ENCODE measurements at regions not wholly inside any gene's neighbourhood (a gene's known extent, or its start where the extent isn't known, plus 50 kb on each side); places are given as distances from the start of the nearest gene placed in this dataset.
"Not testable (repeated sequence)": the region's sequence is repeated elsewhere in the genome, so short reads cannot be mapped to it uniquely, and the experiment has no call there.

DNA sequence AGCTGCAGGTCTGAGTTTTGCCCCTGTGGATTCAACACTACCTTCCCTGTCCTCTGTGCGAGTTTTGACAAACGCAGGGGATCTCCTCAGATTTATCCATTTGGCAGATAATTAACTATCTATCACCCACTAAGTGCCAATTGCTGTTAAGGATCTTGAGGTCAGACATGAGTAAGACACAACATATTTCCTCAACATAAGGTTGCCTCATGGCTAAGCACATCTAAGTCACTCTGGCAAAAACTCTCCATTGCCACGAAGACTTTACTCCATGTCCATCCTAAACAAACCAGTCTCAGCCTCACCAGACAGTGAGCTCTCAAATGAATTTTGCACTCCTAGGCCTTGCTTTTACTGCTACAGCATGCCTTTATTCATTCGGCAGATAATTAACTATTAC, 408.4 kb downstream of the MAFB start:
- Histone ChIP-seq H3K27me3 (replicated peaks) (no peaks in the 10 kb centered on the region), H3K4me1 (replicated peaks) (peaks cover 35% of the 10 kb centered on the region), H3K4me3 (no peak overlapping the region), H3K27ac (no peak overlapping the region), H3K9me3 (replicated peaks) (no peaks in the 10 kb centered on the region), H3K36me3 (no peaks in the 10 kb centered on the region)
- DNase-seq (ENCODE audit: low read depth in 1 of 2, low spot score in 2 of 2): no peak

DNA sequence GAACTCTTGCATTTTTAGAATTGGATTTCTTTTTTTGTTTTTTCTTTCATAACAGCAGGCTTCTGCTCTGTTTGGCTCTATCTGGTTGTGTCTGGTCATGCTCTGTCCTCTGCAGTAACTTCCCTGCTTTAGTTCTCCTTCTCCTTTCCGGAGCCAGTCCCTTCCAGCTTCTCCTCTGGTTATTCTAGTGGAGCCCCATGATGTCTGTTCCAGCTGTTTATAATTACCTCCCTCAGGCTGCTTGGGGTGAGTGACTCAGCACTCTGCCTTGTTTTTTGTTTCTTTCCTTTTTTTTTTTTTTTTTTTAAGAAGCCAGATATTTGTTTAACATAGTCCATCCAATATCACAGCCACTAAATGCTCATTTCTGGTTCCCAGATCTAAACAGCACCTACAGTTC, 409.6 kb downstream of the MAFB start:
- H3K4me1 ChIP-seq (replicated peaks): peaks cover 39% of the 10 kb centered on the region
- no peaks in the 10 kb centered on the region for H3K27me3 ChIP-seq (replicated peaks)
- no peaks in the 10 kb centered on the region for H3K36me3 ChIP-seq
- no peaks in the 10 kb centered on the region for H3K9me3 ChIP-seq (replicated peaks)
- peak; percentile 70 to 90 for DNase-seq (ENCODE audit: low read depth in 1 of 2, low spot score in 2 of 2)
- H3K4me3 ChIP-seq: no peak overlapping the region
- peak overlapping the region; percentile 69 for H3K27ac ChIP-seq

DNA sequence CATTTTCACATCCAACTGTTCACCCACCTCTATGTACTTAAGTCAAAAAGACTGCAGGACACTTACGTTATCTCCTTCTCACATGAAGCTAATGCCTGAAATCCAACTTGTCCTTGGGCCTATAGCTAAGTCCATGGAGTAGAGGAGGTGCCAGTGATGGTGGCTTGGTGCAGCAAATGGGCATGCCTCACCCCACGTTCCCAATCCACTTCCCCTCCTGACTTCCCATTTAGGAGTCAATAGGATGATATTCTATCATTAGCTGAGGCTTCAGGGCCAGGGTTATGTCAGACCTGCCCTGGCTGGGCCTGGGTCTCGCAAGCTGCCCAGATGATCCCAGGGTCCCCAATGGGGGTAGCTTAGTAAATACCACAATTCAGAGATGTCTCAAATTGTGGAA, 410.4 kb downstream of the MAFB start:
- Histone ChIP-seq H3K4me3 (no peak overlapping the region), H3K4me1 (replicated peaks) (peaks cover 39% of the 10 kb centered on the region), H3K9me3 (replicated peaks) (no peaks in the 10 kb centered on the region), H3K27ac (peak overlapping the region; percentile 69), H3K36me3 (no peaks in the 10 kb centered on the region), H3K27me3 (replicated peaks) (no peaks in the 10 kb centered on the region)
- DNase-seq (ENCODE audit: low read depth in 1 of 2, low spot score in 2 of 2): no peak

DNA sequence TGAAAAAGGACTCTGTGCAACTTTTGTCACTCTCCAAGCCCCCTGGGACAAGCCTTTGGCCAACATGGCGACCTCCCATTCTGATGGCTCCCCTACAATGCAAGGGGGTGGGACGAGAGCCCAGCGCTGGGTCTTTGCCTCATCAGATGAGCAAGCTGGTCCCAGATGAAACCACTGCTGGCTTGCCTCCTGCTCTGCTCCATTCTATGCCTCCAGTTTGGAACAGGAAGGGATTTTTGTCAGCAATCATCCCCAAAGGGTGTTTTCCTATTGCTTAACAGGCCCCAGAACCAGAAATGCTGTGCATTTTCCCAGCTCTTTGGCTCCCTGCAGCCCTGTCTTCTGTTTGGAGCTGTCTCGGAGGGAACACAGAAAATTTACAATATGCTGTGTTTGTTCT, 412.7 kb downstream of the MAFB start:
- no peak for DNase-seq (ENCODE audit: low read depth in 1 of 2, low spot score in 2 of 2)
- Histone ChIP-seq H3K27me3 (replicated peaks) (no peaks in the 10 kb centered on the region), H3K4me1 (replicated peaks) (peaks cover 39% of the 10 kb centered on the region), H3K36me3 (no peaks in the 10 kb centered on the region), H3K4me3 (no peak overlapping the region), H3K9me3 (replicated peaks) (no peaks in the 10 kb centered on the region), H3K27ac (no peak overlapping the region)

DNA sequence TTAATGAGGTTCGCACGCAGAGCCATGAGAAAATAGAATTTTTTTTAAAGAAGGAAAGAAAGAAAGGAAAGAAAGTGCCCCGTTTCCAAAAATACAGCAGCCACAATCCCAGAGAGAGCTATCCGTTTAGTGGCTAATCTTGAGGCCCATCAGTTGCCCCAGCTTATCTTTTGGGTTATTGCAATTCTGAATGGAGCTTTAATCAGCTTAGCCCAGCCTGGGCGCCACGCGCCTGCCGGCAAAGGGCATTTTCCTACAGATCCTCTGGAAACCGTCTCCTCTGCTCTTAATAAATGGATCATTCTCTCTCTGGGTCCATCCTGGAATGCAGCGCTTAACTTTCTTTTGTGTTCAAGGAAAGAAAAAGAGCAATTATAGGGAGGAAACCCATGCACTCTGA, 413.3 kb downstream of the MAFB start:
- Histone ChIP-seq H3K4me3 (no peak overlapping the region), H3K9me3 (replicated peaks) (no peaks in the 10 kb centered on the region), H3K36me3 (no peaks in the 10 kb centered on the region), H3K27ac (no peak overlapping the region), H3K4me1 (replicated peaks) (peaks cover 39% of the 10 kb centered on the region), H3K27me3 (replicated peaks) (no peaks in the 10 kb centered on the region)
- no peak for DNase-seq (ENCODE audit: low read depth in 1 of 2, low spot score in 2 of 2)

DNA sequence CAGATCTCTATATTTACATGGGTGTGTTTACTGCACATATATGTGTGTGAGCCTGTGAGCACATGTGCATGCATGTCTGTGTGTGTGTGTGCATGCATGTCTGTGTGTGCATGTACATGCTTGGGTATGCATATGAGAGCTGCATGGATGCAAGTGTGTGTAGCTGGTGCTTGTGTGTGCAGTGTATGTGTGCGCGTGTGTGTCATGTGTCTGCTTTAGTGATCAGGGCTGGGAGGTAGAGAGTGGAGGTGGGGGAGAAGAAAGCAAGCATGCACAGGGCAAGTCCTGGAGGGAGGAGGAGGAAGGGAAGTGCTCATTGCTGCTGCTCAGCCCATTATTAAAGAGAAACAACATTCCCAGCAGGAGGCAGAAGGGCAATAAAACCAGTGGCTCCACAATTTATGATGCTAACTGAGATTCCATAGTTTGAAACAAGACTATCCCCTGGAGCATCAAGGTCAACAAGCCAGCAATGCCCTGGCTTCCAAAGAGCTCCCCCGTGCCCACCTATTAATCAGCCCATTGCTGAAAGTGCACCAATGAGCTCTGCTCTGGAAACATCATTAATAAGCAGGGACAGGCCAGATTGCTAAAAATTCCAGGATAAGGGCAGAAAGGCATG, 414.0 kb downstream of the MAFB start:
- Histone ChIP-seq H3K4me1 (replicated peaks) (peaks cover 33% of the 10 kb centered on the region), H3K9me3 (replicated peaks) (no peaks in the 10 kb centered on the region), H3K36me3 (no peaks in the 10 kb centered on the region), H3K27ac (no peak overlapping the region), H3K4me3 (no peak overlapping the region), H3K27me3 (replicated peaks) (no peaks in the 10 kb centered on the region)
- DNase-seq (ENCODE audit: low read depth in 1 of 2, low spot score in 2 of 2): no peak

DNA sequence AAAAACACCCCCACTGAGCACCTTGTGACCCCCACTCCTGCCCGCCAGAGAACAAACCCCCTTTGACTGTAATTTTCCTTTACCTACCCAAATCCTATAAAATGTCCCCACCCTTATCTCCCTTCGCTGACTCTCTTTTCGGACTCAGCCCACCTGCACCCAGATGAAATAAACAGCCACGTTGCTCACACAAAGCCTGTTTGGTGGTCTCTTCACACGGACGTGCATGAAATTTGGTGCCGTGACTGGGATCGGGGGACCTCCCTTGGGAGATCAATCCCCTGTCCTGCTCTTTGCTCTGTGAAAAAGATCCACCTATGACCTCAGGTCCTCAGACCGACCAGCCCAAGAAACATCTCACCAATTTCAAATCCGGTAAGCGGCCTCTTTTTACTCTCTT, 419.8 kb downstream of the MAFB start:
- H3K4me1 ChIP-seq (replicated peaks): peaks cover 15% of the 10 kb centered on the region
- H3K4me3 ChIP-seq; H3K36me3 ChIP-seq; H3K27me3 ChIP-seq (replicated peaks); H3K27ac ChIP-seq; DNase-seq (ENCODE audit: low read depth in 1 of 2, low spot score in 2 of 2); H3K9me3 ChIP-seq (replicated peaks): not testable (repeated sequence)

DNA sequence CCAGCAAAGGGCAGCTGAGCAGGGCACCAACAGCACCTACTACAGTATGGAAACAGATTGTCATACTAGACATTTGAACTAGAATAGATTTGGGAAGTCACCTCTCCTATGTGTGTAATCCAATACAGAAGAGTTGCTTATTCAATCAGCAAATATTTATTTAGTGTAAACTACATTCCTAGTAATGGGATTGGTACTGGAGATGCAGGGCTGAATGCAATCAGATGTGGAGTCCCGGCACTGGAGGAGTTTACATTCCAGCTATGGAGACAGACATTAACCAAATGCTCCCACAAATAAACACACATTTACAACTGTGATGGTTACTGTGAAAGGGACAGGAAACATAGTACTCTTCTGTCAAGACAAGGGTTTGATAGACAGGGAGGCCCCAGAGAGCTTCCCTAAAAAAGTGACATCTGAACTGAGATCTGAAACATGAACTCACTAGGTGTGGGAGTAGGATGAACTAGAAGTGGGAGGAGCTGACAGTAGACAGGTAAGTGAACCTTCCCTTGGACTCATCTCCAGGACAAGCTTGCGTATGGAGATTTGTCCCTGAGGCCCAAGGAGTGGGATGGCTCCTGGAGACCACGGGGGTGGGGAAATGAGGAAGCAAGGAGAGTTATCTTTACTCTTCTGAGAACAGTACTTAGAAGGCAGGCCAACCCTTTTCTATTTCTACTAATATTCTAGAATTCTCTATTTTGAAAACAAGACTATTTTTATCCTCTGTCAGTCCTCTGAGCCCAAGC, 420.5 kb downstream of the MAFB start:
- Histone ChIP-seq H3K27ac (peak overlapping the region; percentile 37), H3K27me3 (replicated peaks) (no peaks in the 10 kb centered on the region), H3K4me1 (replicated peaks) (peaks cover 15% of the 10 kb centered on the region), H3K4me3 (no peak overlapping the region), H3K36me3 (no peaks in the 10 kb centered on the region), H3K9me3 (replicated peaks) (no peaks in the 10 kb centered on the region)
- peak; percentile 54 to 74 for DNase-seq (ENCODE audit: low read depth in 1 of 2, low spot score in 2 of 2)

DNA sequence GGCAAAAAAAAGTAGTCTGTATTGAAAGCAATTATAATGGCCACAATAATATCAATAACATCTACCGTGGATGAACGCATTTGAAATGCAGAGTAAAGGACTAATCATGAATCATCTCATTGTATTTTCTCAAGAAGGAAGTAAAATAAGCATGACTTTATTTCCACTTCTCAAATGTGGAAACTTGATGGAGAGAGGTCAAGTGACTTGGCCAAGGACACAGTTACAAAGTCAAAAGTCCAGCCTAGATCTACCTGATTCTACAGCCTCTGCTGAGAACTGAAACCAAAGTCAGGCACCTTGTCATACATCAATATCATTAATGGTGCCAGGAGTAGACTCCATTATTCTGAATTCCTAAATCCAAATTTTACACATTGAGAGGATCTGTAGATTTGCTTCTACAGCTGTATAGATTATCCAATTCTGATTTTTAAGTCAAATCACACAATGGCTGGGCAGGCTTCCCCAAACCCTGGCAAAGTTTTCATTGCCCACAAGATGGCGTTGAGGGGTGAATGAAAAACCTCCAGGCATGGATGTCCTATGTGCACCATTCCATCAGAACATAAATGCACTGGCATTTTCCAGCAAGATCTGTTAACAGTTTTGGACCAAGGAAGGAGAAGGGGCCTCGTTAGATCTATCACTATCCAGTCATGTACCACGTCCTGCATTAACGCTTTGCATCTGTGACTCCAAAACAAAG, 423.1 kb downstream of the MAFB start:
- H3K9me3 ChIP-seq (replicated peaks): no peaks in the 10 kb centered on the region
- H3K27ac ChIP-seq: no peak overlapping the region
- peak in 1 of 2 experiments; percentile 38 for DNase-seq (ENCODE audit: low read depth in 1 of 2, low spot score in 2 of 2)
- H3K36me3 ChIP-seq: no peaks in the 10 kb centered on the region
- H3K4me3 ChIP-seq: no peak overlapping the region
- H3K4me1 ChIP-seq (replicated peaks): peaks cover 15% of the 10 kb centered on the region
- no peaks in the 10 kb centered on the region for H3K27me3 ChIP-seq (replicated peaks)

DNA sequence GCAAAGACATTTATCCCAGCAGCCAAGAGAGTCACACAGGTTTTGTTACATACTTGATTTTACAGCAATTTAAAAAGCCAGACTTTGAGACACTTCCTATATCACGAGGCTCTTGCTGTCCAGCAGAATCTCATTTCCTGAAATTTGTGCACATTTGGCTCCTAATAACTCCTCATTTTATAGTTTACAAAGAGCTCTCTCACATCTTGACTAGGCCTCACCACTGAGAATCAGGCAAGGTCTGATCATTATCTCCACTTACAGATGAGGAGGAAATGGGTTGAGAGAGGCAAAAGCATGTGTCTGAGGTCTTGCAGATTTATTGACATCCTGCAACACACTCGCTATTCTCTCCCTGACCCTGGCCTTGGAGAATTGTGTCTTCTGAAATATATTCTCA, 426.8 kb downstream of the MAFB start:
- Histone ChIP-seq H3K27me3 (replicated peaks) (no peaks in the 10 kb centered on the region), H3K36me3 (no peaks in the 10 kb centered on the region), H3K9me3 (replicated peaks) (no peaks in the 10 kb centered on the region), H3K4me1 (replicated peaks) (no peaks in the 10 kb centered on the region; the same call in 1 of the 2 replicates), H3K4me3 (no peak overlapping the region), H3K27ac (no peak overlapping the region)
- DNase-seq (ENCODE audit: low read depth in 1 of 2, low spot score in 2 of 2): no peak

DNA sequence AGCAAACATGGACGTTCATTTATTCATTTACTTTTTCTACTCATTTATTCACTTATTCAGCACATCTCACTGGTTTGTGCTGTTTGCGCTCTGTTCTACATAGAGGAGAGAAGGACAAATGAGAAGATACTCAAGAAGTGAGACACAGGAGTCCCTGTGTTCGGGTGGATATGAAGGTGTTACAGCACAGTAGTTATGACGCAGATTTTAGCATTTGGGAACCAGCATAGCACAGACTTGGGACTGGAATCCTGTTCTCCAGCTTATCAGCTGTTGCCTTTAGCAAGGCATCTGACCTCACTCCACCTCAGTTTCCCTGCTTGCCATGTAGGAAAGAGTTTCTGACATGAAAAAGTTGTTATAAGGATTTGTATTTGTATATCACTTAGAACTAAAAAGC, 430.1 kb downstream of the MAFB start:
- no peaks in the 10 kb centered on the region for H3K4me1 ChIP-seq (replicated peaks)
- no peaks in the 10 kb centered on the region for H3K9me3 ChIP-seq (replicated peaks)
- DNase-seq (ENCODE audit: low read depth in 1 of 2, low spot score in 2 of 2): no peak
- H3K27ac ChIP-seq: no peak overlapping the region
- no peaks in the 10 kb centered on the region for H3K27me3 ChIP-seq (replicated peaks)
- H3K36me3 ChIP-seq: no peaks in the 10 kb centered on the region
- H3K4me3 ChIP-seq: no peak overlapping the region

DNA sequence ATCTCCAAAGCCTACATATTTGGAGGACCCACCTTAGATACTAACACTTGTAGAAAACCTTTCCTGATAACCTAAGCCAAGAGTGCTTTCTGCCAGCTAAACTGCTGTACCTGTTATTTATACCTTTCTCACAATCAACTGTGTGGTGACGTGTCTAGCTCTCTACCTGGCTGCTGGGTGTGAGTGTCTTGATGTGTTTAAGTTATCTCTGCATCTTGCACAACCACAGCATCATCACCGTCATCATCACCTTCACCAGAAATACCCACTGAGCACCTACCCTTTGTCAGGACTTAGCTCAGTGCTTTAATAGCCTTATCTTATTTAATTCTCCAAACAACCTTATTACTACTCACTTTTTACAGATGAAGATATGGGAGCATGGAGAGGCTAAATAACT, 431.3 kb downstream of the MAFB start:
- no peak overlapping the region for H3K4me3 ChIP-seq
- no peaks in the 10 kb centered on the region for H3K4me1 ChIP-seq (replicated peaks)
- no peaks in the 10 kb centered on the region for H3K36me3 ChIP-seq
- DNase-seq (ENCODE audit: low read depth in 1 of 2, low spot score in 2 of 2): no peak
- H3K9me3 ChIP-seq (replicated peaks): no peaks in the 10 kb centered on the region
- no peaks in the 10 kb centered on the region for H3K27me3 ChIP-seq (replicated peaks)
- no peak overlapping the region for H3K27ac ChIP-seq

DNA sequence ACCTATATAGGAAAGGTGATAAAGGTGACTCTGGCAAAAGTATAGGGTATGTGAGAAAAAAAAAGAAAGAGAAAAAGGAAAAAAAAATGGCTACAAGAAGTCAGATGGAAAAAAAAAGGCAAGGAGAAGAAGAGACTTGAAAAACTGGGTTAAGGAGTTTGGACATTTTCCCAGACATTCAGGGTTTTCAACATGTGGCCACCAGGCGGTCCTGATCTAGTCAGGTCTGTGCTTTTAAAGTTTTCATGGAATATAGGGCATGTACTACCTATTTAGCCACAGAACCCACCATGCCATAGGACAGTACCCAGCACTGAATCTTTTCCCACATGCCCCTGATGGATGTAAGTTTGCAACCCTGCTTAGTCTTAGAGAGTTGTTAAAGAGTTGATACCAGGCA, 433.7 kb downstream of the MAFB start:
- no peaks in the 10 kb centered on the region for H3K9me3 ChIP-seq (replicated peaks)
- no peak for DNase-seq (ENCODE audit: low read depth in 1 of 2, low spot score in 2 of 2)
- no peaks in the 10 kb centered on the region for H3K36me3 ChIP-seq
- no peaks in the 10 kb centered on the region for H3K27me3 ChIP-seq (replicated peaks)
- H3K4me3 ChIP-seq: no peak overlapping the region
- H3K4me1 ChIP-seq (replicated peaks): no peaks in the 10 kb centered on the region
- H3K27ac ChIP-seq: no peak overlapping the region

DNA sequence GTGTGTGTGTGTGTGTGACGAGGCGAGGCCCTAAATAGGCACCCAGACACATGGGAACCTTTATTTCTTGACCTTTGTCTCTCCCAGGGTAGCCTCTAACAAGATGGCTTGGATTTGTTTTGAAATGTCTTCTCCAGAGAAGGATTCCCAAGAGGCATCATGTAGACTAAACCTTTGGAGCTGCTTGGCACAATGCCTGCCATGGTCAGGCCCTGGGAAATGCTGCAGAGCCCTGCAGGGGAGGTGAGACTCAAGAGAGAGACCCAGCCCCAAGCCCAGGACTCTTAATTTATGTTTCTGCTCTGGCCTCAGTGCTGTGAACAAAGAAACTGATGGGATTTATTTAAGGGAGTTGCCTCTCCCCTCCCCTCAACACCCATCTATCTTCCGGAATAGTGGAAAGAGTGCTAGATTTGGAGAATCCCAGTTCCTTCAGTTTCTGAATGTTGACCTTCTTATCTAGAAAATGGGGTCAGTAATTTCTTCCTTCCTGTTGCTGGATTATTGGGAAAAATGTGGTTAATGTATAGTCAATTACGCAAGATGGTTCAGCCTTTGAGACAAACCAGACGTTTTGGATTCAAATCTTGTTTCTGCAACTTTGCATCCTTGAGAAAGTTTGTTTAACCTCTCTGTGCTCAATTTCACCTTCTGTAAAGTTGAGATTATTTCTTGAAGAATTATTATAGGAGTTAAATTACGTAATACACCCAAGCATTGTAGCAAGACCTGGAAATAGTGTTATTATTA, 434.8 kb downstream of the MAFB start:
- Histone ChIP-seq H3K27me3 (replicated peaks) (no peaks in the 10 kb centered on the region), H3K9me3 (replicated peaks) (no peaks in the 10 kb centered on the region), H3K27ac (no peak overlapping the region), H3K4me3 (no peak overlapping the region), H3K4me1 (replicated peaks) (no peaks in the 10 kb centered on the region), H3K36me3 (no peaks in the 10 kb centered on the region)
- no peak for DNase-seq (ENCODE audit: low read depth in 1 of 2, low spot score in 2 of 2)
